Suppressor macrophage treated with lipopolysaccharide for 1 hour (primary cell): ENCODE measurements at regions not wholly inside any gene's neighbourhood (a gene's known extent, or its start where the extent isn't known, plus 50 kb on each side); places are given as distances from the start of the nearest gene placed in this dataset.

Experiments used
- DNase-seq, 3 donors: peaks; one replicate each; pipeline ENCODE4 v3.0.0-alpha.2; 2020 to 2022

- no peak for DNase-seq
Measured at GRCh38 chr5:176711883-176712282, 64.6 kb downstream of the TSPAN17 start.

- DNase-seq = no peak
Measured at GRCh38 chr5:176712546-176713304, 65.4 kb downstream of the TSPAN17 start.

- no peak for DNase-seq
Measured at GRCh38 chr5:176713409-176713808, 66.1 kb downstream of the TSPAN17 start.

GRCh38 chr5:176714067-176714466, 66.8 kb downstream of the TSPAN17 start:
- peak in 2 of 3 donors; percentile 15 to 16 for DNase-seq

- peak in 1 of 3 donors; percentile 18 for DNase-seq
Measured at GRCh38 chr5:176716320-176716719, 69.0 kb downstream of the TSPAN17 start.

- DNase-seq = peak; percentile 49 to 63 (median 60)
Measured at GRCh38 chr5:176719113-176719739, 71.9 kb downstream of the TSPAN17 start.

- DNase-seq = no peak
Measured at GRCh38 chr5:176721509-176721908, 74.2 kb downstream of the TSPAN17 start.

GRCh38 chr5:176722757-176723156, 75.5 kb downstream of the TSPAN17 start:
- no peak for DNase-seq

- DNase-seq = no peak
Measured at GRCh38 chr5:176723440-176723839, 76.2 kb downstream of the TSPAN17 start.

GRCh38 chr5:176724472-176724871, 77.2 kb downstream of the TSPAN17 start:
- DNase-seq = no peak

- no peak for DNase-seq
Measured at GRCh38 chr5:176725521-176726280, 78.4 kb downstream of the TSPAN17 start.

- no peak for DNase-seq
Measured at GRCh38 chr5:176726746-176727527, 79.7 kb downstream of the TSPAN17 start.

- no peak for DNase-seq
Measured at GRCh38 chr5:176727528-176727900, 80.2 kb downstream of the TSPAN17 start.

GRCh38 chr5:176727983-176728675, 80.8 kb downstream of the TSPAN17 start:
- DNase-seq = no peak

GRCh38 chr5:176728831-176729251, 81.5 kb upstream of the UNC5A start:
- DNase-seq = no peak

GRCh38 chr5:176730815-176731475, 79.4 kb upstream of the UNC5A start:
- no peak for DNase-seq

GRCh38 chr5:176731506-176732160, 78.7 kb upstream of the UNC5A start:
- DNase-seq = no peak

- DNase-seq = no peak
Measured at GRCh38 chr5:176732306-176732705, 78.1 kb upstream of the UNC5A start.

- no peak for DNase-seq
Measured at GRCh38 chr5:176732736-176733405, 77.5 kb upstream of the UNC5A start.

- DNase-seq = no peak
Measured at GRCh38 chr5:176733406-176734262, 76.7 kb upstream of the UNC5A start.
